ENCODE measurements at regions not wholly inside any gene's neighbourhood (a gene's known extent, or its start where the extent isn't known, plus 50 kb on each side); places are given as distances from the start of the nearest gene placed in this dataset.
"Not testable (repeated sequence)": the region's sequence is repeated elsewhere in the genome, so short reads cannot be mapped to it uniquely, and the experiment has no call there.

- DNase-seq (ENCODE audit: low read depth in 2 of 2), result no peak
These were observed 95.6 kb downstream of the NPIPB11 start for GRCh38 chr16:29310852-29311314.

DNA sequence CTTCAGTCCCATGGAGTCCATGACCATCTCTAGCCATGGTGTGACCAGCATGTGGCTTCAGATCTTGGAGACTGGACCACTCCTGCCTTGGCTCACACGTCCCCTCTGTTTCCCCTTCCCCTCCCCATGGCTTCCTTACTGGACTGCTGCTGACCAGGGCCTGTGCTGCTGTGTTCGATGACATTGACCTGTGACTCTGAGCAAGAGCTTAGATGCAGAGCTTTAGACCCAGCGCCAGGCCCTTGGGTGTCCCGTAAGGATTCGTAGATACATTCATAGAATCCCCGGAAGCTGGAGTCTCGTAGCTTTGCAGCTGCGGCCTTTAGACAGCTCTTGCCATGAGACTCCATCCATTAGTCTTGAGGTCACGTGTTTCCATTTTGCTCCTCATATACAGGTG, 96.3 kb downstream of the NPIPB11 start:
- DNase-seq (ENCODE audit: low read depth in 2 of 2), result not testable (repeated sequence)

DNA sequence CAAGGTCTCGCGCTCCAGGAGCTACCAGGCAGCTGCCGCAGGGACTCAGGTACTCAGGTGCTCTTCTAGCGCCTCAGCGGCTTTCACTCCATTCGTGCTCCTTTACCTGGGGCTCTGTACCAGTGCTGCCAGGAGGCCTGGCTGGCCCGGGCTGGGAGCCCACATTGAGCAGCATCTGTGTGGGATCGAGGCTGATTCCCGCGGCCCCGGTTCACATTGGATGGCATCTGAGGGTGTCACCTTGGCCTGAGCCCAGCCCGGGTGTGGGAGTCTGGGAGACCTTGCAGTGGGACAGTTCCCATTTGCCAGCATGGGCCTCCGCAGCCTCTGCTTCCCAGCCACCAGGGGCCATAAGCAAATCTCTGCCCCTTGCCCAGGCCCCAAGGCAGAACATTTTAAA, 96.9 kb downstream of the NPIPB11 start:
- DNase-seq (ENCODE audit: low read depth in 2 of 2), result not testable (repeated sequence)

DNA sequence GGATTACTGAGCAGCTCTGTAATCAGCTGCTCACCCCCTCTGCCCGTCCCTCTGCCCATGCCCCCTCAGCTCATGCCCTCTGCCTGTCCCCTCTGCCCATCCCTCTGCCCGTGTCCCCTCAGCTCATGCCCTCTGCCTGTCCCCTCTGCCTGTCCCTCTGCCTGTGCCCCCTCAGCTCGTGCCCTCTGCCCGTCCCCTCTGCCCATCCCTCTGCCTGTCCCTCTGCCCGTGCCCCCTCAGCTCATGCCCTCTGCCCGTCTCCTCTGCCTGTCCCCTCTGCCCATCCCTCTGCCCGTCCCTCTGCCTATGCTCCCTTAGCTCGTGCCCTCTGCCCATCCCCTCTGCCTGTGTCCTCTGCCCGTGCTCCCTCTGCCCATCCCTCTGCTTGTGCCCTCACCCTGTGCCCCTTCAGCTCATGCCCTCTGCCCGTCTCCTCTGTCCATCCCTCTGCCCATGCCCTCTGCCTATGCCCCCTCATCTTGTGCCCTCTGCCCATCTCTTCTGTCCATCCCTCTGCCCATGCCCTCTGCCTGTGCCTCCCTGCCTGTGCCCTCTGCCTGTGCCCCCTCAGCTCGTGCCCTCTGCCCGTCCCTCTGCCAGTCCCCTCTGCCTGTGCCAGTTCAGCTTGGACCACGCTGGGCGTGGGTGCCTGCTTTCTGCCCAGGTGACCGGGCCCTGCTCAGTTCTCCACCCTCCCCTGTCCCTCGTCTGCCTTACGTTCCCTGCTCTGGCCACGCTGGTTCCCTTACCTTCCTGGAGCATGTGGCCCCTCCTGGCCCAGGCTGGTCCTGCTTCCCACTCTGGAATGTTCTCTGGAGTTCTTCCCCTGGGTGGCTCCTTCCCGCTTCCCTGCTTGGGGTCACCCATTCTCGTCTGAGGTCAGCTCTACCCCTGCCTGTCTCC, 97.6 kb downstream of the NPIPB11 start:
- DNase-seq (ENCODE audit: low read depth in 2 of 2), result no peak

GRCh38 chr16:29307598-29308507, 98.7 kb downstream of the NPIPB11 start:
- no peak for DNase-seq (ENCODE audit: low read depth in 2 of 2)

GRCh38 chr16:29306943-29307597, 99.4 kb downstream of the NPIPB11 start:
- no peak for DNase-seq (ENCODE audit: low read depth in 2 of 2)

- no peak for DNase-seq (ENCODE audit: low read depth in 2 of 2)
These were observed 100.3 kb downstream of the NPIPB11 start for GRCh38 chr16:29306201-29306600.

DNA sequence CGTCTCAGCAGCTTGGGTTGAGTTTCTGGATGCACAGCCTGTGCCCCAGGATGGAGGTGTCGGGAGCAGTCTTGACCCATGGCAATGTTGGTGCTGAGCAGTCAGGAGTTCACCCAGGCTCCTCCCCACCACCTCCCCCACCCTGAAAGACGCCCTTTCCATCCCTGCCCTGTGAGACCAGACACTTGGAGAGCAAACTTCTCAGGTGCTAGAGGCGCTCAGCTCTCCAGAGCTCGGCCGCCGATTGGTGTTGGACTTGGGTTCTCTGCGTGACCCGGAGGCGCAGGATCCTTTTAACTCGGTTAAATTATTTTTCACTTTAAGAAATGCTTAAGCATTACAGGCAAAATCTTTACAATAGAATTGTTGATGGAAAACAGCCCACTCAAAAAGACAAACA, 101.5 kb downstream of the NPIPB11 start:
- DNase-seq (ENCODE audit: low read depth in 2 of 2), result not testable (repeated sequence)

- no peak for DNase-seq (ENCODE audit: low read depth in 2 of 2)
These were observed 102.3 kb downstream of the NPIPB11 start for GRCh38 chr16:29304251-29304650.

GRCh38 chr16:29303520-29303919, 103.0 kb downstream of the NPIPB11 start:
- DNase-seq (ENCODE audit: low read depth in 2 of 2), result no peak

DNA sequence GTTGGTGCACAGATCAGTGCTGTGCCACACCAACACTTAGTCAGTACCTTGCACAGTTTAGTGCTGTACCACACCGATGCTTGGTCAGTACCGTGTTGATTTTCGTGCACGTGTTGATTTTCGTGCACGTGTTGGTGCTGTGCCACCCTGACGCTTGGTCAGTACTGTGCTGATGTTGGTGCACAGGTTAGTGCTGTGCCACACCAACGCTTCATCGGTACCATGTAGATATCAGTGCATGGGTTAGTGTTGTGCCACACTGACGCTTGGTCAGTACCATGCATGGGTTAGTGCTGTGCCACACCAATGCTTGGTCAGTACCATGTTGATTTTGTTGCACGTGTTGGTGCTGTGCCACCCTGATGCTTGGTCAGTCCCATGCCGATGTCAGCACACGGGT, 103.5 kb downstream of the NPIPB11 start:
- DNase-seq (ENCODE audit: low read depth in 2 of 2), result no peak

- DNase-seq (ENCODE audit: low read depth in 2 of 2), result not testable (repeated sequence)
These were observed 104.1 kb downstream of the NPIPB11 start for GRCh38 chr16:29302433-29302832.

GRCh38 chr16:29301662-29302285, 104.7 kb downstream of the NPIPB11 start:
- DNase-seq (ENCODE audit: low read depth in 2 of 2), result not testable (repeated sequence)

GRCh38 chr16:29300541-29301535, 105.7 kb downstream of the NPIPB11 start:
- DNase-seq (ENCODE audit: low read depth in 2 of 2), result not testable (repeated sequence)

- not testable (repeated sequence) for DNase-seq (ENCODE audit: low read depth in 2 of 2)
These were observed 106.5 kb downstream of the NPIPB11 start for GRCh38 chr16:29300030-29300491.

- DNase-seq (ENCODE audit: low read depth in 2 of 2), result not testable (repeated sequence)
These were observed 107.5 kb downstream of the NPIPB11 start for GRCh38 chr16:29298997-29299396.

- DNase-seq (ENCODE audit: low read depth in 2 of 2), result not testable (repeated sequence)
These were observed 108.2 kb downstream of the NPIPB11 start for GRCh38 chr16:29298307-29298706.

- not testable (repeated sequence) for DNase-seq (ENCODE audit: low read depth in 2 of 2)
These were observed 108.7 kb downstream of the NPIPB11 start for GRCh38 chr16:29297809-29298177.

DNA sequence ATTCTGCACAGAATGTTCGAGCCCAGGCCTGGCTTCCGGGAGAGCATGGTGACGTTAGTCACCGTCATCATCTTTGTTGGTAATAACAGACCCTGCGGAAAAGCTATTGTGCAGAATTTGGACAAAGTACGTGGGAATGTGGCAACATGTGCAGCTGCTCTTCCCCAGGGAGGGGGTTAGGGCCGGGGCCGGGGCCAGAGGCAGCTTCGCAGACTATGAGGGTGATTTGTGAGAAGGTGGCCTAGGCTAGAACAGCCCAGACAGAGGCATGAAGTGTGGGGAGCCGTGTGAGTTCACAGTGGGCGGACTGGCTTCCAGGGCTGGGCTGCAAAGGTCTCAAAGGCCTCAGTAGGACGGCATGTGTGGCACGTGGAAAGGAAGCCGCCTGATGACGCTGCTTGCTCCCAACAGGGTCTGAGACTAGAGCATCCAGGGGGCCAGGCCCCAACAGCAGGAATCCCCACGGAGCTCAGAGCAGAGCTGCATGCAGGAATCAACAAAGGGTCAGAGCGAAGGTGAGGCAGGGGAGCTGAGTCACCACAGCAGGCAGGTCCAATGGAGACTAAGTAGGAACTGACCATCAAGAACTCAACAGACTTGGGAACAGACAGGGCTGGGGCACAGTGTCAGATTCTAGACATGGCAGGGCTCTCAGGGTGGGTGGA, 109.2 kb downstream of the NPIPB11 start:
- DNase-seq (ENCODE audit: low read depth in 2 of 2), result not testable (repeated sequence)
